C4-2B (cell line): ENCODE measurements at regions not wholly inside any gene's neighbourhood (a gene's known extent, or its start where the extent isn't known, plus 50 kb on each side); places are given as distances from the start of the nearest gene placed in this dataset.

Experiments used
- CTCF ChIP-seq: fragments of 450-650 bp; conservative IDR thresholded peaks from 2 replicates; pipeline ENCODE4 v1.5.1; 2017; ENCODE audit warnings: mild to moderate bottlenecking
- ZFX ChIP-seq: fragments of 450-650 bp; IDR thresholded peaks from 2 replicates; pipeline ENCODE4 v1.6.1; 2017

- no peak for TF ChIP-seq CTCF
- no peak for TF ChIP-seq ZFX
Measured at GRCh38 chr21:35699361-35699760, 361.0 kb downstream of the SETD4 start.
